ENCODE measurements at regions not wholly inside any gene's neighbourhood (a gene's known extent, or its start where the extent isn't known, plus 50 kb on each side); places are given as distances from the start of the nearest gene placed in this dataset.
A peak's percentile ranks its signal among the peaks of the same experiment; 100 is the strongest.
"Not testable (repeated sequence)": the region's sequence is repeated elsewhere in the genome, so short reads cannot be mapped to it uniquely, and the experiment has no call there.

GRCh38 chr10:11403646-11404045 is 207.8 kb downstream of the USP6NL start:
- intact Hi-C loops (cut with DNase I); ATAC-seq (ENCODE audit: poor library complexity); DNase-seq: not testable (repeated sequence)

- ATAC-seq (ENCODE audit: poor library complexity), result no peak
- intact Hi-C loops (cut with DNase I), result no loop called here
- no peak for DNase-seq
Observed at GRCh38 chr10:11403116-11403515, 208.3 kb downstream of the USP6NL start.

- ATAC-seq (ENCODE audit: poor library complexity) (no peak), DNase-seq (no peak)
- intact Hi-C loops (cut with DNase I), result no loop called here
Observed at GRCh38 chr10:11402392-11402791, 209.1 kb downstream of the USP6NL start.

GRCh38 chr10:11401264-11402235 is 209.9 kb downstream of the USP6NL start:
- ATAC-seq (ENCODE audit: poor library complexity), result no peak
- intact Hi-C loops (cut with DNase I), result no loop called here
- no peak for DNase-seq

- DNase-seq, result no peak
- ATAC-seq (ENCODE audit: poor library complexity), result peak; percentile 76
- intact Hi-C loops (cut with DNase I), result no loop called here
Observed at GRCh38 chr10:11397980-11398580, 213.4 kb downstream of the USP6NL start.

GRCh38 chr10:11397077-11397965 is 214.1 kb downstream of the USP6NL start:
- DNase-seq (no peak), ATAC-seq (ENCODE audit: poor library complexity) (peak; percentile 38)
- intact Hi-C loops (cut with DNase I), result no loop called here

GRCh38 chr10:11396311-11396955 is 215.0 kb downstream of the USP6NL start:
- no peak for ATAC-seq (ENCODE audit: poor library complexity)
- no peak for DNase-seq
- intact Hi-C loops (cut with DNase I), result no loop called here

GRCh38 chr10:11395581-11396310 is 215.7 kb downstream of the USP6NL start:
- intact Hi-C loops (cut with DNase I), result no loop called here
- no peak for ATAC-seq (ENCODE audit: poor library complexity)
- DNase-seq, result no peak

- intact Hi-C loops (cut with DNase I), result no loop called here
- DNase-seq, result no peak
- ATAC-seq (ENCODE audit: poor library complexity), result no peak
Observed at GRCh38 chr10:11395161-11395560, 216.3 kb downstream of the USP6NL start.

GRCh38 chr10:11393858-11394257 is 217.6 kb downstream of the USP6NL start:
- no peak for ATAC-seq (ENCODE audit: poor library complexity)

GRCh38 chr10:11392776-11393175 is 218.7 kb downstream of the USP6NL start:
- intact Hi-C loops (cut with DNase I), result no loop called here
- ATAC-seq (ENCODE audit: poor library complexity), result no peak
- DNase-seq, result no peak

More at GRCh38 chr10:11393858-11394257, 217.6 kb downstream of the USP6NL start:
- no peak for DNase-seq
- intact Hi-C loops (cut with DNase I), result no loop called here

GRCh38 chr10:11388996-11389395 is 222.5 kb downstream of the USP6NL start:
- no peak for ATAC-seq (ENCODE audit: poor library complexity)
- intact Hi-C loops (cut with DNase I), result no loop called here
- DNase-seq, result no peak

GRCh38 chr10:11387551-11388222 is 223.8 kb downstream of the USP6NL start:
- intact Hi-C loops (cut with DNase I), result no loop called here
- no peak for ATAC-seq (ENCODE audit: poor library complexity)
- DNase-seq, result no peak

GRCh38 chr10:11387044-11387443 is 224.4 kb downstream of the USP6NL start:
- ATAC-seq (ENCODE audit: poor library complexity) (no peak), DNase-seq (no peak)
- intact Hi-C loops (cut with DNase I), result no loop called here
